Cardiac fibroblast (primary cell): ENCODE measurements at regions not wholly inside any gene's neighbourhood (a gene's known extent, or its start where the extent isn't known, plus 50 kb on each side); places are given as distances from the start of the nearest gene placed in this dataset.

Source experiments
- DNase-seq, 2 donors: peaks; one replicate each; pipeline versions ENCODE4 v3.0.0 to v3.0.0-alpha.2; 2010; ENCODE audit warnings: low read depth in 2 of 2
- H3K4me3 ChIP-seq, 2 donors: replicated peaks in 1 of 2; 1 replicate in 1 of 2; 2 replicates in 1 of 2; pipeline ENCODE4 v1.5.1; 2011; ENCODE audit warnings: low read depth in 2 of 2, low read length in 2 of 2, mild to moderate bottlenecking in 2 of 2, moderate library complexity in 1 of 2
- TF ChIP-seq, protein P1 (sequence below): IDR thresholded peaks from one replicate; pipeline ENCODE4 v1.5.1; 2011; ENCODE audit warnings: low read depth, mild to moderate bottlenecking, low read length, inconsistent platforms

- peak; percentile 7 to 53 for DNase-seq
- H3K4me3 ChIP-seq: no peak overlapping the region
- TF ChIP-seq, protein P1, sequence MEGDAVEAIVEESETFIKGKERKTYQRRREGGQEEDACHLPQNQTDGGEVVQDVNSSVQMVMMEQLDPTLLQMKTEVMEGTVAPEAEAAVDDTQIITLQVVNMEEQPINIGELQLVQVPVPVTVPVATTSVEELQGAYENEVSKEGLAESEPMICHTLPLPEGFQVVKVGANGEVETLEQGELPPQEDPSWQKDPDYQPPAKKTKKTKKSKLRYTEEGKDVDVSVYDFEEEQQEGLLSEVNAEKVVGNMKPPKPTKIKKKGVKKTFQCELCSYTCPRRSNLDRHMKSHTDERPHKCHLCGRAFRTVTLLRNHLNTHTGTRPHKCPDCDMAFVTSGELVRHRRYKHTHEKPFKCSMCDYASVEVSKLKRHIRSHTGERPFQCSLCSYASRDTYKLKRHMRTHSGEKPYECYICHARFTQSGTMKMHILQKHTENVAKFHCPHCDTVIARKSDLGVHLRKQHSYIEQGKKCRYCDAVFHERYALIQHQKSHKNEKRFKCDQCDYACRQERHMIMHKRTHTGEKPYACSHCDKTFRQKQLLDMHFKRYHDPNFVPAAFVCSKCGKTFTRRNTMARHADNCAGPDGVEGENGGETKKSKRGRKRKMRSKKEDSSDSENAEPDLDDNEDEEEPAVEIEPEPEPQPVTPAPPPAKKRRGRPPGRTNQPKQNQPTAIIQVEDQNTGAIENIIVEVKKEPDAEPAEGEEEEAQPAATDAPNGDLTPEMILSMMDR: no peak
Observed at GRCh38 chr14:36068777-36069534, 107.6 kb downstream of the PTCSC3 start.

DNA sequence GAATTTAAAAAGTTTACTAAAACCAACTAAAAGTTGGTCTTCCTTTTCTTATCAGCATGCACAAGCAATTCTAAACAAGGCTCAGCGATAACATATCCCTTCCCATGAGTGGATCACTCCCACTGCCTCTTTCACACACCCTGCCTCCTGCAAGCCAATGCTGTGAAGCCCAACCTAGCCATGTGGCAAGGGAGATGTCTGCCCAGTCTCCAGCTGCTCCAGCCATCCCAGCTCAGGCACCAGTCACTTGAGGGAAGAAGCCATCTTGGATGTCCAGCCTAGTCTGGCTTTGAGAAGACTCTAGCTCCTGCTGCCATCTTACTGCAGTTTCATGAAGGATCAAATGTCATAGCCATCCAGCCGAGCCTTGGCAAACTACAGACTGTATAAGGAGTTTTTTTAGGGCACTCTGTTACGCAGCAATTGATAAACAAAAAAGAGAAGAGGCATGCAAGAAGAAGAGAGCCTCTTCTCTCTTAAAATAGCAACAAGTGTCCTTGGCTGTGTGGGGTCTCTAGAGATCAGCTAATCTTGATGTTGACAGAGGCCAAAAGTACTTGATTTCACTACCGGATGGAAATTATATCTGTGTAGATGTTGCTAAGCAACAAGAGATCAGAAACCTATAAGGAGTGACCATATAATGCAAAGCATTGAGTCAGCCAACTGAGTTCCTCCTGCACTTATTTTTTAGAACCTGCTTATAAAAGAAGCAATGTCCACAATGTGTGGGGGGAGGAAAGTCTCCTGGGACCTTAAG, 108.9 kb downstream of the PTCSC3 start:
- H3K4me3 ChIP-seq: no peak overlapping the region
- TF ChIP-seq, protein P1: no peak
- no peak for DNase-seq

- H3K4me3 ChIP-seq: no peak overlapping the region
- DNase-seq: no peak
- TF ChIP-seq, protein P1: no peak
Observed at GRCh38 chr14:36066636-36067035, 109.9 kb downstream of the PTCSC3 start.

DNA sequence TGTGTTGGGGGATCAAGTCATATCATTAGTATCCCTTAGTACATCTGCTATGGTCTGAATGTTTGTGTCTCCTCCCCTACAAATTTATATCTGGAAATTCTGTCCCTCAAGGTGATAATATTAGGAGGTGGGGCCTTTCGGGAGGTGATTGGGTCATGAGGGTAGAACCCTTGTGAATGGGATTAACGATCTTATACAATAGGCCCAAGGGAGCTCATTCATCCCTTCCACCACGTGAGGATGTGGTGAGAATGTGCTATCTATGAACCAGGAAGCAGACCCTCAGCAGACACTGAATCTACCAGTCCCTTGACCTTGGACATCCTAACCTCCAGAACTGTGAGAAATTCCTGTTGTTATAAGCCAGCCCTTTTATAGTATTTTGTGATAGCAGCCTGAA, 110.7 kb downstream of the PTCSC3 start:
- no peak for DNase-seq
- no peak overlapping the region for H3K4me3 ChIP-seq
- TF ChIP-seq, protein P1: no peak

DNA sequence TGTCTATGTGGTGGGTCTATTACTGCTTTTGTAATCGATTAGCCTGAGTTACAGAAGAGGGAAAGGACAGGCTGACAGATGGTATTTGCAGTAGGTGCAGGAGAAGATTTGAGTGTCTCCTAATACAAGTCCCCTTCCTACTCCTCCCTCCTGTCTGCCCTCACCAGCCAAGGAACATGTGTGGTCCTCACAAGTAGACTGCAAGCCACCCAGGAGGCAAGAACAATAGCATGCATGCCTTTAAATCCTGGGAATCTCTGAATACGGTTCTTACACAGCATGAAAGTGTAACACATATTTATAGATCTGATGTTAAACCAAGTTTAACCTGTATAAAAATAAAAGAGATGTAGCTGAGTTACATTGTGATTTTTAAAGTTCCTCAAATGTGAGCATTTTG, 117.0 kb downstream of the PTCSC3 start:
- H3K4me3 ChIP-seq: no peak overlapping the region
- no peak for DNase-seq
- TF ChIP-seq, protein P1: no peak

GRCh38 chr14:36057452-36058116, 118.9 kb downstream of the PTCSC3 start:
- H3K4me3 ChIP-seq: no peak overlapping the region
- TF ChIP-seq, protein P1: no peak
- no peak for DNase-seq
